Fibroblast of lung (primary cell): ENCODE measurements at regions not wholly inside any gene's neighbourhood (a gene's known extent, or its start where the extent isn't known, plus 50 kb on each side); places are given as distances from the start of the nearest gene placed in this dataset.

Experiments
- DNase-seq, 2 donors: peaks; one replicate each; pipeline versions ENCODE4 v3.0.0 to v3.0.0-alpha.2; 2010; ENCODE audit warnings: low read depth in 2 of 2
- H2AFZ ChIP-seq: 2 replicates; pipeline ENCODE4 v1.5.1; 2012; ENCODE audit warnings: low read length, control low read depth, inconsistent platforms
- H3K27ac ChIP-seq: 2 replicates; pipeline ENCODE4 v1.5.1; 2011; ENCODE audit warnings: low read length, control low read depth; ENCODE audit not compliant: insufficient read depth
- H3K27me3 ChIP-seq: 2 replicates; pipeline ENCODE4 v1.5.1; 2011; ENCODE audit warnings: mild to moderate bottlenecking, low read length; ENCODE audit not compliant: control insufficient read depth, insufficient read depth
- H3K36me3 ChIP-seq: 2 replicates; pipeline ENCODE4 v1.5.1; 2011; ENCODE audit warnings: low read length; ENCODE audit not compliant: control insufficient read depth, insufficient read depth
- H3K4me1 ChIP-seq: 2 replicates; pipeline ENCODE4 v1.5.1; 2011; ENCODE audit warnings: low read length; ENCODE audit not compliant: control insufficient read depth, insufficient read depth; ENCODE audit errors: extremely low read depth
- H3K4me2 ChIP-seq: 2 replicates; pipeline ENCODE4 v1.5.1; 2011; ENCODE audit warnings: low read length, control low read depth; ENCODE audit not compliant: insufficient read depth; ENCODE audit errors: extremely low read depth
- H3K4me3 ChIP-seq, 4 experiments: fragments of 200-600 bp in 1 of 4; sonication (generic) in 1 of 4; replicated peaks in 1 of 4; 2 replicates each; pipeline ENCODE4 v1.5.1; 2011 to 2016; ENCODE audit warnings: low read length in 4 of 4, low read depth in 3 of 4, mild to moderate bottlenecking in 3 of 4, control low read depth in 2 of 4, inconsistent platforms in 1 of 4, mixed read lengths in 1 of 4; ENCODE audit not compliant: insufficient read depth in 1 of 4; ENCODE audit errors: control extremely low read depth in 1 of 4
- H3K79me2 ChIP-seq: 2 replicates; pipeline ENCODE4 v1.5.1; 2012; ENCODE audit warnings: mild to moderate bottlenecking, low read length, inconsistent platforms; ENCODE audit not compliant: control insufficient read depth, insufficient read depth
- H3K9ac ChIP-seq: 2 replicates; pipeline ENCODE4 v1.5.1; 2011; ENCODE audit warnings: mild to moderate bottlenecking, low read length, control low read depth; ENCODE audit not compliant: insufficient read depth
- H3K9me3 ChIP-seq: 2 replicates; pipeline ENCODE4 v1.5.1; 2012; ENCODE audit warnings: low read depth, low read length; ENCODE audit not compliant: control insufficient read depth, insufficient read depth
- H4K20me1 ChIP-seq: 2 replicates; pipeline ENCODE4 v1.5.1; 2011; ENCODE audit warnings: low read length; ENCODE audit not compliant: control insufficient read depth, insufficient read depth; ENCODE audit errors: extremely low read depth
- CTCF ChIP-seq, 2 donors: IDR thresholded peaks in 1 of 2; conservative IDR thresholded peaks in 1 of 2; 1 replicate in 1 of 2; 2 replicates in 1 of 2; pipeline ENCODE4 v1.5.1; 2011 to 2012; ENCODE audit warnings: low read length in 2 of 2, control low read depth in 1 of 2, inconsistent platforms in 1 of 2, low read depth in 1 of 2, mild to moderate bottlenecking in 1 of 2
- EZH2 ChIP-seq: IDR thresholded peaks from 2 replicates; pipeline ENCODE4 v1.5.1; 2012; ENCODE audit warnings: low read length, control low read depth, mild to moderate bottlenecking; ENCODE audit errors: missing control alignments

DNA sequence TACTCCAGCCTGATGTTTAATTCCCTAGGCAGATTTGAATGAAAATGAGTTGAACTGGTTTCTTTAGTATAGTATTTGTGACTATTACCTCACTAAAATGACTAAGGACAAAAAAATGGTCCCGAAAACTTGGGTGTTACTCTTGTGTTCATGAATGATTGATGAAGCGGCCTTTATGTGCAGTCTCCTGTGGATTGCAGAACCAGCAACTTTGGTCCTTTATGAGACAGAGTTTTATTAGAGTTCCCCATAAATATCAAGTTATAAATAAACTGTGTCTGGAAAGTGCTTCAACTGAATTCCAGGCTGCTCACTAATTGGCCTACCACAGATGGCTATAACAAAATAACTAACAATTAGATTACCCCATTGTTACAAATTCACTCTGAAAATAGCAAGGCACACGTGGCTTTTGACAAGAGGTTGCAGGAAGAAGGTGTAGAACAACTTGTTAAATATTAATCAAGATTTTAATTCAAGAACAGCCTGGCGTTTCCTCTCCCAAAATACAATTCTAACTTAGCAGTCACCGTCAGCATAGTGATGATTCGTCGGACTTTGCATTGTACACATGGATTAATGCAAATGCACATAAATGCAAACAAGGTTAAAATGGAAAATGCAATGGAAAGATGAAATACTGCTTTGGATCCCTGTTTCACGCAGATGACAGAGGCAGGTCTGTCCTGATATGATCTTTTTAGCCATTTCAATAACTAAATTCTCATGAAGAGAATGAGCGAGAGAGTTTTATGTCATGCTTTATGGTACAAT lies 567.3 kb upstream of the ZNF717 start:
- H3K79me2 ChIP-seq = no peaks in the 10 kb centered on the region
- no peak overlapping the region for H3K4me3 ChIP-seq
- no peak for DNase-seq
- no peak overlapping the region for H3K27ac ChIP-seq
- no peaks in the 10 kb centered on the region for H3K4me1 ChIP-seq
- H3K27me3 ChIP-seq = no peaks in the 10 kb centered on the region
- no peak overlapping the region for H3K9ac ChIP-seq
- no peak overlapping the region for H3K4me2 ChIP-seq
- no peaks in the 10 kb centered on the region for H3K36me3 ChIP-seq
- H4K20me1 ChIP-seq = no peaks in the 10 kb centered on the region
- no peaks in the 10 kb centered on the region for H3K9me3 ChIP-seq
- TF ChIP-seq EZH2 (no peak), CTCF (conservative IDR thresholded peaks at IDR 0.05 in 1 of 2, IDR thresholded peaks at IDR 0.05 in 1 of 2; ENCODE audit: low read depth in 1 of 2, low read length in 2 of 2) (no peak)
- H2AFZ ChIP-seq = no peak overlapping the region

- no peak for DNase-seq
- Histone ChIP-seq H3K27ac (no peak overlapping the region), H3K9me3 (no peaks in the 10 kb centered on the region), H3K4me3 (no peak overlapping the region), H4K20me1 (no peaks in the 10 kb centered on the region), H3K36me3 (no peaks in the 10 kb centered on the region), H3K79me2 (no peaks in the 10 kb centered on the region), H3K9ac (no peak overlapping the region), H3K4me2 (no peak overlapping the region), H3K27me3 (no peaks in the 10 kb centered on the region), H3K4me1 (no peaks in the 10 kb centered on the region), H2AFZ (no peak overlapping the region)
- no peak for TF ChIP-seq EZH2
- TF ChIP-seq CTCF (conservative IDR thresholded peaks at IDR 0.05 in 1 of 2, IDR thresholded peaks at IDR 0.05 in 1 of 2; ENCODE audit: low read depth in 1 of 2, low read length in 2 of 2) = no peak
These were observed 568.3 kb upstream of the ZNF717 start for GRCh38 chr3:76353683-76354082.

DNA sequence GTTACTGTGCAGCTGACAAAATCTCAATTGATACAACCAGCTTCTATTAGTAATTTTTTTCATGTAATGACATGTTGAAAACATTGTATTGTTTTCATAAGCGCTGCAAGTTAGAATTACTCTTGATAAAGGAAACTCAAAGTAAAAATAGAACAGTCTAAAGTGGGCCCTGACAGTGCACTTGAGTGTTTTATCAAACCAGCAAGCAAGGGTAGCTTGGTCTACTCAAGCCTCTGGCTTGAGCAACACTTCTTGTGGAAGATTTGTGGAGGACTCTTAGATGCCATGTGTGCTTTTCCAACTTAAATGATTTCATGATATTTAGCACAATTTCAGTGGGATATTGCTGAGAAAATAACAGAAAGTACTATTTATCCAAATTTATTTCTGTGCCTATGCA lies 575.7 kb upstream of the ZNF717 start:
- no peak overlapping the region for H3K4me3 ChIP-seq
- H4K20me1 ChIP-seq = no peaks in the 10 kb centered on the region
- H3K9ac ChIP-seq = no peak overlapping the region
- H2AFZ ChIP-seq = no peak overlapping the region
- H3K36me3 ChIP-seq = no peaks in the 10 kb centered on the region
- no peaks in the 10 kb centered on the region for H3K79me2 ChIP-seq
- no peaks in the 10 kb centered on the region for H3K27me3 ChIP-seq
- H3K27ac ChIP-seq = no peak overlapping the region
- no peaks in the 10 kb centered on the region for H3K4me1 ChIP-seq
- DNase-seq = no peak
- H3K4me2 ChIP-seq = no peak overlapping the region
- no peaks in the 10 kb centered on the region for H3K9me3 ChIP-seq
- TF ChIP-seq CTCF (conservative IDR thresholded peaks at IDR 0.05 in 1 of 2, IDR thresholded peaks at IDR 0.05 in 1 of 2; ENCODE audit: low read depth in 1 of 2, low read length in 2 of 2) (no peak), EZH2 (no peak)
